Epithelial cell of proximal tubule (primary cell): ENCODE measurements at regions not wholly inside any gene's neighbourhood (a gene's known extent, or its start where the extent isn't known, plus 50 kb on each side); places are given as distances from the start of the nearest gene placed in this dataset.

ENCODE experiments used
- DNase-seq: peaks from one replicate; pipeline ENCODE4 v3.0.0-alpha.2; 2011; ENCODE audit warnings: low read depth
- H3K4me3 ChIP-seq: 2 replicates; pipeline ENCODE4 v1.5.1; 2011; ENCODE audit warnings: low read depth, mild to moderate bottlenecking, low read length
- TF ChIP-seq, protein P1 (sequence below): conservative IDR thresholded peaks from 2 replicates; pipeline ENCODE4 v1.5.1; 2012; ENCODE audit warnings: low read depth, mild to moderate bottlenecking, low read length

DNA sequence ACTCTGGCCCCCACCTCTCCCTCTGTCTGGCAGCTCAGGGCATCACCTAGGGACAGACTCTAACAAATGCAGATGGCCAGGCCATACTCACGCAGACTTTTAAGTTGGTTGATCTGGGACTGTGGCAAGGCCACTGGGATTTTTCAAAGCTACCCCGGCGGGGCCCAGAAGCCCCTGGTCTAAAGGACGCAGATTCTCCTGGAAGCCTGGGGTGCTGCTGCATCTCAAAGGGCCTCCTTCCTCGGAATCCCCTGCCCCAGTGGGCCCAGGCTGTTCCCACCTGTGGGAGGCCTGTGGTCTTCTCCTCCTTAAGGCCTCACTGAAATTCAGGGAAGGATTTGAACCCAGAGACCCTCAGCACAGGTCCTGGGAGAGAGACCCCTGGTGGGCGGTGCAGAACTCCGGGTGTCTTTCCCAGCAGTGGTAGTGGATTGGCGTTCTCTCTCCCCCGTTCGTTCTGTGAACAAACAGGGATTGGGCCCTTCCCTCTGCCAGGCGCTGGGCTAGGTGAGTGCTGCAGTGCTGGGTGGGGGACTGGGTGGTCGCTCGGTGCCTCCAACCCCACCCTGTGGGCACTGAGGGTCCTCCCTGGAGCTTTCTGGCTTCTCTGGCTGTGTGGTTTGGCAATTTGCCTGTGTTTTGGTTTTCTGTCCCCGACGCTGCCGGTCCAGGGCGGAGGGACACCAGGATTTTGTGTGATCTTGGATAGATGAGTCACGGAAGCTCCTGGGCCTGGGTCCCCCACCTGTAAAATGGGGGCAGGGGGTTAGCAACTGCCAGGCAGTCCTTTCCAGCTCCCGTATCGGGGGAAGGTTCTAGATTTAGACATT is 160.5 kb upstream of the GSE1 start:
- no peak overlapping the region for H3K4me3 ChIP-seq
- TF ChIP-seq, protein P1, sequence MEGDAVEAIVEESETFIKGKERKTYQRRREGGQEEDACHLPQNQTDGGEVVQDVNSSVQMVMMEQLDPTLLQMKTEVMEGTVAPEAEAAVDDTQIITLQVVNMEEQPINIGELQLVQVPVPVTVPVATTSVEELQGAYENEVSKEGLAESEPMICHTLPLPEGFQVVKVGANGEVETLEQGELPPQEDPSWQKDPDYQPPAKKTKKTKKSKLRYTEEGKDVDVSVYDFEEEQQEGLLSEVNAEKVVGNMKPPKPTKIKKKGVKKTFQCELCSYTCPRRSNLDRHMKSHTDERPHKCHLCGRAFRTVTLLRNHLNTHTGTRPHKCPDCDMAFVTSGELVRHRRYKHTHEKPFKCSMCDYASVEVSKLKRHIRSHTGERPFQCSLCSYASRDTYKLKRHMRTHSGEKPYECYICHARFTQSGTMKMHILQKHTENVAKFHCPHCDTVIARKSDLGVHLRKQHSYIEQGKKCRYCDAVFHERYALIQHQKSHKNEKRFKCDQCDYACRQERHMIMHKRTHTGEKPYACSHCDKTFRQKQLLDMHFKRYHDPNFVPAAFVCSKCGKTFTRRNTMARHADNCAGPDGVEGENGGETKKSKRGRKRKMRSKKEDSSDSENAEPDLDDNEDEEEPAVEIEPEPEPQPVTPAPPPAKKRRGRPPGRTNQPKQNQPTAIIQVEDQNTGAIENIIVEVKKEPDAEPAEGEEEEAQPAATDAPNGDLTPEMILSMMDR: no peak
- DNase-seq: no peak

DNA sequence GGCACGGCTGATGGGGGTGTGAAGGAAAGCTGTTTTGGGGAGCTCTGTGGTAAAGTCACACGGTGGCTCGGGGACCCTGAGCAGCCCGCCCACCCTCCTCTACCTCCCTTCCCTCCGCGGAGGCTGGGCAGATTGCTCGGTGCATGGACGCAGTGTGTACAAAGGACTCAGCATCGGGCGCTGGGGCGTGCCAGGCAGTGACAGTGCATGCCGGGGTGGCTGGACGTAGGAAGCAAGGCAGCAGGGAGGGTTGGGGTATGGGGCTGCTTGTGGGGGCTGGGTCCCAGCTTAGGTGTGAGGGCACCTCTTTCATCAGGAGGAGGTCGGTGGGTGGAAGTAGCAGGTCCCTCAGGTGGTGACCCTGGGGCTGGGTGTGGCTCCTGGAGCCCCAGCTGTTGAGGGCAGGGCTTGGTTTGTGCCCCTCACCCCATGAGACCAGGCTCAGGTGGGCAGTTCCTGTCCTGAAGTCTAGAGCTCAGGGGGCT is 159.9 kb upstream of the GSE1 start:
- H3K4me3 ChIP-seq: no peak overlapping the region
- DNase-seq: no peak
- TF ChIP-seq, protein P1: no peak

GRCh38 chr16:85453703-85454102 is 159.4 kb upstream of the GSE1 start:
- H3K4me3 ChIP-seq: no peak overlapping the region
- TF ChIP-seq, protein P1: no peak
- no peak for DNase-seq

DNA sequence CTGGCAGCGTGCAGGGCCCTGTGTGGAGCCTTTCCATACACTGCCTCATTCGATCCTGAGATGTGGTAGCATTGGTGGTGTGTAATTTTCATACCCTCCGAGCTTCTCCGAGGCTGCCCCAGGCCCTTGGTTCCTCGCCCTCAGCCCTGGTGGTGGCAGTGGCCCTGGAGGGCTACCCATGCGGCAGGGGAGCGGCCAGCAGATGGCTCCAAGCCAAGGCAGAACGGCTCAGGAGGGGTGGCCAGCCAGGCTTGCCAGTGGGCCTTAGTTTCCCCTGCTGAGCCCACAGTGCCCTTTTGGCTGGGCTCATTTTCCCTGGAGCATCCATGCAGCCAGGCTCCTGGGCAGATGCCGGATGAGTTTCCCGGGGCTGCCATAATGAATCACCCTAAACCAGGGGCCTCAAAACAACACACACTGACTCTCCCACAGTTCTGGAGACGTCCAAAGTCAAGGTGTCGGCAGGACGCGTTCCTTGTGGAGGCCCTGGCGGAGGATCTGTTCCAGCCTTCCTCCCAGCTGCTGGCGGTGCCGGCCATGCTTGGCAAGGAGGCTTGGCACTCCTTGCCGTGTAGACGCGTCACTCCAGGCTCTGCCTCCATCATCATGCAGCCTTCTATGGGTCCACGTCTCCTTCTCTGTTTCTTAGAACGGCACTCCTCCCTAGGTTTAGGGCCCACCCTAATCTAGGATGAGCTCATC is 158.8 kb upstream of the GSE1 start:
- no peak overlapping the region for H3K4me3 ChIP-seq
- TF ChIP-seq, protein P1: no peak
- DNase-seq: no peak

- no peak for DNase-seq
- no peak overlapping the region for H3K4me3 ChIP-seq
- TF ChIP-seq, protein P1: no peak
These were observed 157.6 kb upstream of the GSE1 start for GRCh38 chr16:85455534-85455933.

DNA sequence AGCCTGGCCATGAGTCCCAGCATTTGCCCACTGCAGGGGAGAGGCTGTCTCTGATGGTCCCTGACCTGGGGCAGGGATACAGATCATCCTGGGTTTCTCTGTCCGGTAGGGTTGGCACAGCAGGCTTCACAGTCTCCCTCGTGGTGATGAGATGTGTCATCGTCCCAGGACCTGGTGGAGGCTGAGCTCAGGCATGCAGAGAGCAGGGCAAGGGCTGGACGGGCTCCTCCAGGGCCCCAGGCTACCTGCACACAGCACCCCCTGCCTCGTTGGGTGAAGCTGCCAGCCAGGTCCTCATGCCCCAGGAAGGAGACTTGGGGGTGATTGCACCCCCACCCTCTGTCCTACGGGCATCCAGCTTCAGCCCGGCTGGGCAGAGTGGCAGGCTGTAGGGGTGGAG is 155.8 kb upstream of the GSE1 start:
- H3K4me3 ChIP-seq: no peak overlapping the region
- DNase-seq: no peak
- TF ChIP-seq, protein P1: no peak
